ENCODE measurements at regions not wholly inside any gene's neighbourhood (a gene's known extent, or its start where the extent isn't known, plus 50 kb on each side); places are given as distances from the start of the nearest gene placed in this dataset.

GRCh38 chr7:41893656-41894055 is 190.8 kb upstream of the INHBA start:
- no peak for TF ChIP-seq POLR2A (IDR thresholded peaks at IDR 0.05)
- TF ChIP-seq, protein P1, sequence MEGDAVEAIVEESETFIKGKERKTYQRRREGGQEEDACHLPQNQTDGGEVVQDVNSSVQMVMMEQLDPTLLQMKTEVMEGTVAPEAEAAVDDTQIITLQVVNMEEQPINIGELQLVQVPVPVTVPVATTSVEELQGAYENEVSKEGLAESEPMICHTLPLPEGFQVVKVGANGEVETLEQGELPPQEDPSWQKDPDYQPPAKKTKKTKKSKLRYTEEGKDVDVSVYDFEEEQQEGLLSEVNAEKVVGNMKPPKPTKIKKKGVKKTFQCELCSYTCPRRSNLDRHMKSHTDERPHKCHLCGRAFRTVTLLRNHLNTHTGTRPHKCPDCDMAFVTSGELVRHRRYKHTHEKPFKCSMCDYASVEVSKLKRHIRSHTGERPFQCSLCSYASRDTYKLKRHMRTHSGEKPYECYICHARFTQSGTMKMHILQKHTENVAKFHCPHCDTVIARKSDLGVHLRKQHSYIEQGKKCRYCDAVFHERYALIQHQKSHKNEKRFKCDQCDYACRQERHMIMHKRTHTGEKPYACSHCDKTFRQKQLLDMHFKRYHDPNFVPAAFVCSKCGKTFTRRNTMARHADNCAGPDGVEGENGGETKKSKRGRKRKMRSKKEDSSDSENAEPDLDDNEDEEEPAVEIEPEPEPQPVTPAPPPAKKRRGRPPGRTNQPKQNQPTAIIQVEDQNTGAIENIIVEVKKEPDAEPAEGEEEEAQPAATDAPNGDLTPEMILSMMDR (IDR thresholded peaks at IDR 0.05) = no peak
